ENCODE measurements at regions not wholly inside any gene's neighbourhood (a gene's known extent, or its start where the extent isn't known, plus 50 kb on each side); places are given as distances from the start of the nearest gene placed in this dataset.

DNA sequence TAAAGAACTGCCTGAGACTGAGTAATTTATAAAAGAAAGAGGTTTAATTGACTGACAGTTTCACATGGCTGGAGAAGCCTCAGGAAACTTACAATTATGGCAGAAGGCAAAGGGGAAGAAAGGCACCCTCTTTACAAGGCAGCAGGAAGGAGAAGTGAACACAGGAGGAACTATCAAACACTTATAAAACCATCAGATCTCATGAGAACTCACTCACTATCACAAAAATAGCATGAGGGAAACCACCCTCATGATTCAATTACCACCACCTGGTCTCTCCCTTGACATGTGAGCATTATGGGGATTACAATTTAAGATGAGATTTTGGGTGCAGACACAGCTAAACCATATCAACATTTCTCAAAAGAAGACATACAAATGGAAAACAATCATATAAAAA, 266.3 kb downstream of the EPM2A start:
- Histone ChIP-seq H3K4me1 (ENCODE audit: insufficient read depth, low read length) (no peaks in the 10 kb centered on the region), H3K4me3 (ENCODE audit: low read length) (no peak overlapping the region), H3K27ac (ENCODE audit: low read depth, low read length) (no peak overlapping the region), H3K36me3 (ENCODE audit: insufficient read depth, low read length) (no peaks in the 10 kb centered on the region), H3K9me3 (ENCODE audit: low read length) (no peaks in the 10 kb centered on the region), H3K27me3 (ENCODE audit: insufficient read depth, low read length, poor library complexity, severe bottlenecking) (no peaks in the 10 kb centered on the region)
- POLR2A ChIA-PET: no interaction called here
- H3K27me3 Mint-ChIP-seq: no peaks in the 10 kb centered on the region
- no peak overlapping the region for H3K4me3 Mint-ChIP-seq
- H3K36me3 Mint-ChIP-seq: no peaks in the 10 kb centered on the region
- no peak for DNase-seq
- no peaks in the 10 kb centered on the region for H3K4me1 Mint-ChIP-seq
- CTCF ChIA-PET: no interaction called here
- H3K27ac Mint-ChIP-seq: no peak overlapping the region
- peaks cover 4 to 18% (median 14%) of the 10 kb centered on the region in 5 donors for H3K9me3 Mint-ChIP-seq

DNA sequence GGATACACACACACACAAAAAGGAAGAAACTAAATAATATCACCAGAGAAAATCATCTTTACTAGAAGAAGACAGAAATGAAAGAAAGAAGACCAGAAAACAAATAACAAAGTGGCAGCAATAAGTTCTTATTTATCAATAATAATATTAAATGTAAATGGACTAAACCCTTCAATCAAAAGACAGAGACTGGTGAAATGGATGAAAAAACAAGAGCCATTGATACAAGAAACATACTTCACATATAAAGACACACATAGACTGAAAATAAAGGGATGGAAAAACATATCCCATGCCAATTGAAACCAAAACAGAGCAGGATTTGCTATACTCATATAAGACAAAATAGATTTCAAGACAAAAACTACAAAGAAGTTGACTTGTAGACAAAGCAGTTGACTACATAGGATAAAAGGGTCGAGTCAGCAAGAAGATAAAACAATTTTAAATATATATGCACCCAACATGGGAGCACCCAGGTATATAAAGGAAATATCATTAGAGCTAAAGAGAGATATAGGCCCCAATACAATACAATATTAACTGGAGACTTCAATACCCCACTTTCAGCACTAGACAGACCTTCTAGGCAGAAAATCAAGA, 259.4 kb downstream of the EPM2A start:
- no peak for DNase-seq
- POLR2A ChIA-PET: no interaction called here
- CTCF ChIA-PET: no interaction called here
- H3K27me3 Mint-ChIP-seq: no peaks in the 10 kb centered on the region
- peak overlapping the region in 1 of 8 donors; percentile 58 for H3K27ac Mint-ChIP-seq
- Histone ChIP-seq H3K36me3 (ENCODE audit: insufficient read depth, low read length) (no peaks in the 10 kb centered on the region), H3K4me1 (ENCODE audit: insufficient read depth, low read length) (no peaks in the 10 kb centered on the region), H3K9me3 (ENCODE audit: low read length) (no peaks in the 10 kb centered on the region), H3K27me3 (ENCODE audit: insufficient read depth, low read length, poor library complexity, severe bottlenecking) (no peaks in the 10 kb centered on the region), H3K27ac (ENCODE audit: low read depth, low read length) (no peak overlapping the region), H3K4me3 (ENCODE audit: low read length) (no peak overlapping the region)
- no peak overlapping the region for H3K4me3 Mint-ChIP-seq
- peaks cover 15 to 30% (median 26%) of the 10 kb centered on the region in 5 donors for H3K9me3 Mint-ChIP-seq
- no peaks in the 10 kb centered on the region for H3K4me1 Mint-ChIP-seq
- no peaks in the 10 kb centered on the region for H3K36me3 Mint-ChIP-seq

GRCh38 chr6:145480024-145480423, 255.3 kb downstream of the EPM2A start:
- no peak overlapping the region for H3K27ac ChIP-seq (ENCODE audit: low read depth, low read length)
- H3K9me3 Mint-ChIP-seq: peaks cover 8 to 21% (median 10%) of the 10 kb centered on the region in 5 donors
- no peak overlapping the region for H3K4me3 ChIP-seq (ENCODE audit: low read length)
- no peaks in the 10 kb centered on the region for H3K4me1 ChIP-seq (ENCODE audit: insufficient read depth, low read length)
- no peaks in the 10 kb centered on the region for H3K27me3 ChIP-seq (ENCODE audit: insufficient read depth, low read length, poor library complexity, severe bottlenecking)
- no peaks in the 10 kb centered on the region for H3K36me3 ChIP-seq (ENCODE audit: insufficient read depth, low read length)
- no peaks in the 10 kb centered on the region for H3K27me3 Mint-ChIP-seq
- no peak overlapping the region for H3K27ac Mint-ChIP-seq
- H3K4me1 Mint-ChIP-seq: no peaks in the 10 kb centered on the region
- no peak overlapping the region for H3K4me3 Mint-ChIP-seq
- no peaks in the 10 kb centered on the region for H3K9me3 ChIP-seq (ENCODE audit: low read length)
- ChIA-PET POLR2A (no interaction called here), CTCF (no interaction called here)
- H3K36me3 Mint-ChIP-seq: no peaks in the 10 kb centered on the region
- DNase-seq: no peak

DNA sequence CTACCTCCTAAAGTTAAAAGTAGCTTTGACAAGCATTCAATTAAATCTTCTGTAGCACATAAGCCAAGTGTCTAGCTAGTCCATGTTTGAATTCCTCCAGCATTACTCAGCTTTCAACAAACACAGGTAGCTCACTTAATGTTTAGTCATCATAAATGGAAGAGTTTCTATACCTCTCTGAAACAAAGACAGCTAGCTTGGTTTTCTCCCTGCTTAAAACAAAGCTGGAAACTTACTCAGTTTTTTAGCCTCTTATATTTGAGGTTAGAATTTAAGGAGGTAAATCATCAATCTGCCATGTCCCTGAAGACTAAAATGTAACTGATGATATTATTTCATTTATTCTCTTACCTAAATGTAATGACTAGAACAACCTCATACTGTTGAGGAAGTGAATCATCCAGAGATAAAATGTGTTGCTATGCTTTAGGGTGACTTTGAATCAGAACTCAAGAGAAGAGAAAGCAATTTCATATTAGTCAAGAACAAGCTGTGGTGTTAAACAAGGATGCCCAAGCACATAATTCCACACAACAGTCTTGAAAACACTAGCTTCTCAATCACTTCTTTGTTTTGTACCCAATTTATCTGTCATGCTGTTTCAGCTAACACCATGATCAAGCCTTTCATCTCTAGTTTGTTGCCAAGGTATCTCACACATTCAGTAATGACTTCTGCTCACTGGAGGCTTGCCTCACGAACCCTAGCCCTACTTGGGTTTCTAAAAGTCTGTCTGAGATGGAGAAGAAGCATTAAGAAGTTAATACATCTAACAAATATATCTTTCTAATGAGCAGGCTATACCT, 251.9 kb downstream of the EPM2A start:
- no peak overlapping the region for H3K27ac ChIP-seq (ENCODE audit: low read depth, low read length)
- ChIA-PET CTCF (no interaction called here), POLR2A (no interaction called here)
- H3K27me3 Mint-ChIP-seq: peaks cover 0 to 4% of the 10 kb centered on the region in 2 donors
- H3K36me3 Mint-ChIP-seq: no peaks in the 10 kb centered on the region
- H3K4me3 ChIP-seq (ENCODE audit: low read length): no peak overlapping the region
- no peaks in the 10 kb centered on the region for H3K36me3 ChIP-seq (ENCODE audit: insufficient read depth, low read length)
- H3K27me3 ChIP-seq (ENCODE audit: insufficient read depth, low read length, poor library complexity, severe bottlenecking): no peaks in the 10 kb centered on the region
- no peak overlapping the region for H3K27ac Mint-ChIP-seq
- H3K9me3 Mint-ChIP-seq: peaks cover 0 to 13% (median 0%) of the 10 kb centered on the region in 5 donors
- H3K9me3 ChIP-seq (ENCODE audit: low read length): no peaks in the 10 kb centered on the region
- H3K4me1 Mint-ChIP-seq: no peaks in the 10 kb centered on the region
- H3K4me3 Mint-ChIP-seq: no peak overlapping the region
- no peaks in the 10 kb centered on the region for H3K4me1 ChIP-seq (ENCODE audit: insufficient read depth, low read length)
- no peak for DNase-seq

DNA sequence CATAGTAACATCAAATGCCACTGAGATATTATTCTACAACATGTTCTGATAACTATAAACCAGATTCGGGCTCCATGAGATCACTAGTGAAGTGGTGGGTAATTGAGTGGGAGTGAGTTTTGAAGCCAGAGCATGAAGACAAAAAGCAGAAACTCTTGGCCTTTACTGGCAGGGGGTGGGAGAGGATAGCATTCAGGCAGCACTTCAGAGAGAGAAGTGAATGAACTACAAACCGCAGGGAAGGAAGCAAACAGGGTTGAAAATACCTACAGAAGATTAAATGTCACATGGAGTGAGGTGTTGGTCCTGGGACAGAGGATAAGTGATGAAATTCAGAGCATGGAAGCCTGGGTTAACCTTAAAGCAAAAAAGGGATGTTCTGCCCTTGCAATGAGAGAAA, 250.0 kb downstream of the EPM2A start:
- Histone ChIP-seq H3K36me3 (ENCODE audit: insufficient read depth, low read length) (no peaks in the 10 kb centered on the region), H3K9me3 (ENCODE audit: low read length) (no peaks in the 10 kb centered on the region), H3K27me3 (ENCODE audit: insufficient read depth, low read length, poor library complexity, severe bottlenecking) (no peaks in the 10 kb centered on the region), H3K4me3 (ENCODE audit: low read length) (no peak overlapping the region), H3K27ac (ENCODE audit: low read depth, low read length) (no peak overlapping the region), H3K4me1 (ENCODE audit: insufficient read depth, low read length) (no peaks in the 10 kb centered on the region)
- Mint-ChIP-seq H3K9me3 (peaks cover 0 to 13% (median 0%) of the 10 kb centered on the region in 5 donors), H3K27ac (no peak overlapping the region), H3K4me1 (no peaks in the 10 kb centered on the region), H3K36me3 (no peaks in the 10 kb centered on the region), H3K27me3 (peaks cover 0 to 5% of the 10 kb centered on the region in 2 donors), H3K4me3 (no peak overlapping the region)
- ChIA-PET CTCF (no interaction called here), POLR2A (no interaction called here)
- no peak for DNase-seq

- no peak overlapping the region for H3K4me3 ChIP-seq (ENCODE audit: low read length)
- peaks cover 0 to 5% of the 10 kb centered on the region in 2 donors for H3K27me3 Mint-ChIP-seq
- no peaks in the 10 kb centered on the region for H3K4me1 Mint-ChIP-seq
- no peak overlapping the region for H3K27ac Mint-ChIP-seq
- no peaks in the 10 kb centered on the region for H3K4me1 ChIP-seq (ENCODE audit: insufficient read depth, low read length)
- peaks cover 0 to 13% (median 0%) of the 10 kb centered on the region in 5 donors for H3K9me3 Mint-ChIP-seq
- ChIA-PET POLR2A (no interaction called here), CTCF (no interaction called here)
- H3K27me3 ChIP-seq (ENCODE audit: insufficient read depth, low read length, poor library complexity, severe bottlenecking): no peaks in the 10 kb centered on the region
- no peak overlapping the region for H3K4me3 Mint-ChIP-seq
- DNase-seq: no peak
- no peaks in the 10 kb centered on the region for H3K36me3 ChIP-seq (ENCODE audit: insufficient read depth, low read length)
- no peaks in the 10 kb centered on the region for H3K36me3 Mint-ChIP-seq
- no peaks in the 10 kb centered on the region for H3K9me3 ChIP-seq (ENCODE audit: low read length)
- H3K27ac ChIP-seq (ENCODE audit: low read depth, low read length): no peak overlapping the region
These were observed 249.0 kb downstream of the EPM2A start for GRCh38 chr6:145486306-145486705.

DNA sequence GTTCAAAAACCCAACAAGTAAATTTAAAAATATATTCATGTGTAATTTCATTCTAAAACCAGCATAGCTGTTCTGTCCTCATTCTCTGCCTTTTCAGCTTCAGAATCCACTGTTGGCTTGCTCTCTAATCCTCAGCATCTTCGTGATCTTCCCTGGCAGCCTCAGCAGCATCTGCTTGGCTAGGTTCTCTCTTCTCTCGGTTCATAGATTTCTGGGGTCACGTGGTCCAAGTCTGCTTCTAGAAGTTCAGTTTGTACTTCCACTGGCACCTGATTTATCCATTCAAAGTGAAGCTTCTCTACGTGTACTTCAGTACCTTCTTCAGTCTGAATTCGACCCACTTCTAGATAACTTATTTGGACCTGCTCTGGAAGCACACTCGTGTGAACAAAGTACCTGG, 245.7 kb downstream of the EPM2A start:
- no peaks in the 10 kb centered on the region for H3K36me3 ChIP-seq (ENCODE audit: insufficient read depth, low read length)
- no peak for DNase-seq
- H3K27me3 ChIP-seq (ENCODE audit: insufficient read depth, low read length, poor library complexity, severe bottlenecking): no peaks in the 10 kb centered on the region
- Mint-ChIP-seq H3K27me3 (peaks cover 0 to 5% of the 10 kb centered on the region in 2 donors), H3K4me3 (no peak overlapping the region), H3K4me1 (no peaks in the 10 kb centered on the region), H3K36me3 (no peaks in the 10 kb centered on the region), H3K9me3 (peaks cover 0 to 9% (median 3%) of the 10 kb centered on the region in 5 donors), H3K27ac (no peak overlapping the region)
- H3K4me1 ChIP-seq (ENCODE audit: insufficient read depth, low read length): no peaks in the 10 kb centered on the region
- H3K9me3 ChIP-seq (ENCODE audit: low read length): no peaks in the 10 kb centered on the region
- ChIA-PET CTCF (no interaction called here), POLR2A (no interaction called here)
- no peak overlapping the region for H3K27ac ChIP-seq (ENCODE audit: low read depth, low read length)
- H3K4me3 ChIP-seq (ENCODE audit: low read length): no peak overlapping the region

GRCh38 chr6:145490068-145490467, 245.3 kb downstream of the EPM2A start:
- POLR2A ChIA-PET: no interaction called here
- Mint-ChIP-seq H3K4me1 (no peaks in the 10 kb centered on the region), H3K4me3 (no peak overlapping the region), H3K36me3 (no peaks in the 10 kb centered on the region), H3K27me3 (peaks cover 0 to 5% of the 10 kb centered on the region in 2 donors), H3K27ac (no peak overlapping the region), H3K9me3 (peaks cover 0 to 14% (median 5%) of the 10 kb centered on the region in 5 donors)
- DNase-seq: no peak
- CTCF ChIA-PET: no interaction called here
- H3K27me3 ChIP-seq (ENCODE audit: insufficient read depth, low read length, poor library complexity, severe bottlenecking): no peaks in the 10 kb centered on the region
- no peak overlapping the region for H3K27ac ChIP-seq (ENCODE audit: low read depth, low read length)
- H3K4me1 ChIP-seq (ENCODE audit: insufficient read depth, low read length): no peaks in the 10 kb centered on the region
- H3K36me3 ChIP-seq (ENCODE audit: insufficient read depth, low read length): no peaks in the 10 kb centered on the region
- no peak overlapping the region for H3K4me3 ChIP-seq (ENCODE audit: low read length)
- H3K9me3 ChIP-seq (ENCODE audit: low read length): no peaks in the 10 kb centered on the region

All from CD8-positive, alpha-beta memory T cell (primary cell).